CD4-positive, alpha-beta T cell (primary cell): ENCODE measurements at regions not wholly inside any gene's neighbourhood (a gene's known extent, or its start where the extent isn't known, plus 50 kb on each side); places are given as distances from the start of the nearest gene placed in this dataset.

Experiments used
- ATAC-seq: fragments of 200-7000 bp; cut with Tn5 transposase; one replicate; pipeline ENCODE4 v1.10.0; 2022; ENCODE audit warnings: mild to moderate bottlenecking; ENCODE audit not compliant: poor library complexity
- CTCF ChIA-PET: fragments of 350-600 bp; sonication (Branson Sonifier 250); formaldehyde crosslinking; loops from one replicate; lab custom pipeline; 2021; ENCODE audit warnings: antibody characterized with exemption, inconsistent platforms; lab: Charles Lee
- POLR2A ChIA-PET: fragments of 350-600 bp; sonication (Branson Sonifier 250); formaldehyde crosslinking; loops from one replicate; lab custom pipeline; 2021; ENCODE audit warnings: antibody characterized with exemption, inconsistent platforms; lab: Charles Lee
- DNase-seq, 14 experiments: peaks; one replicate each; pipeline ENCODE4 v3.0.0-alpha.2; 2013 to 2020; ENCODE audit warnings: mixed read lengths in 2 of 14
- H3K27ac ChIP-seq, 2 donors: one replicate each; pipeline versions ENCODE4 v1.5.1 to v1.7.0; 2013; ENCODE audit warnings: low read length in 2 of 2, low read depth in 1 of 2, mild to moderate bottlenecking in 1 of 2
- H3K27me3 ChIP-seq, 2 experiments: 1 replicate in 1 of 2; 2 replicates in 1 of 2; pipeline versions ENCODE4 v1.6.1 to v1.7.0; 2013; ENCODE audit warnings: low read length in 2 of 2, control low read depth in 1 of 2, mild to moderate bottlenecking in 1 of 2, moderate library complexity in 1 of 2; ENCODE audit not compliant: insufficient read depth in 2 of 2, control insufficient read depth in 1 of 2
- H3K36me3 ChIP-seq: one replicate; pipeline ENCODE4 v1.6.1; 2013; ENCODE audit warnings: low read length, control low read depth; ENCODE audit not compliant: insufficient read depth
- H3K4me1 ChIP-seq: one replicate; pipeline ENCODE4 v1.6.1; 2013; ENCODE audit warnings: low read length, control low read depth; ENCODE audit not compliant: insufficient read depth
- H3K4me3 ChIP-seq: one replicate; pipeline ENCODE4 v1.5.1; 2013; ENCODE audit warnings: mild to moderate bottlenecking, low read length, moderate library complexity
- H3K9me3 ChIP-seq, 2 experiments: 1 replicate in 1 of 2; 2 replicates in 1 of 2; pipeline versions ENCODE4 v1.6.1 to v1.7.0; 2013; ENCODE audit warnings: low read length in 2 of 2, mild to moderate bottlenecking in 2 of 2, control low read depth in 1 of 2, moderate library complexity in 1 of 2; ENCODE audit not compliant: control insufficient read depth in 1 of 2, insufficient read depth in 1 of 2
- H3K27ac Mint-ChIP-seq: one replicate; pipeline ENCODE4 v1.8.0; 2020; ENCODE audit warnings: mixed read lengths
- H3K27me3 Mint-ChIP-seq: one replicate; pipeline ENCODE4 v1.8.0; 2021; ENCODE audit warnings: mixed read lengths
- H3K36me3 Mint-ChIP-seq: one replicate; pipeline ENCODE4 v1.8.0; 2021; ENCODE audit warnings: low read depth, mixed read lengths
- H3K4me1 Mint-ChIP-seq: one replicate; pipeline ENCODE4 v1.8.0; 2021; ENCODE audit warnings: low read depth, mixed read lengths
- H3K4me3 Mint-ChIP-seq: one replicate; pipeline ENCODE4 v1.8.0; 2020; ENCODE audit warnings: mild to moderate bottlenecking, mixed read lengths
- H3K9me3 Mint-ChIP-seq: one replicate; pipeline ENCODE4 v1.8.0; 2020; ENCODE audit warnings: mixed read lengths
- intact Hi-C, 2 experiments: fragments of 100-400 bp; cut with DNase I in 1 of 2; cut with micrococcal nuclease in 1 of 2; formaldehyde crosslinking; loops; one replicate each; pipeline versions ENCODE4 v1.15.1 to v1.9.0; 2023 to 2025; cut with DNase I, micrococcal nuclease
- TF ChIP-seq, protein P1 (sequence below): fragments of 200-600 bp; IDR thresholded peaks from one replicate; pipeline ENCODE4 v1.8.0; 2022; ENCODE audit warnings: antibody characterized with exemption, mild to moderate bottlenecking

- ATAC-seq (no peak), DNase-seq (no peak)
- no peak overlapping the region for H3K4me3 ChIP-seq
- CTCF ChIA-PET, result no interaction called here
- Mint-ChIP-seq H3K4me3 (no peak overlapping the region), H3K27me3 (no peaks in the 10 kb centered on the region), H3K4me1 (no peaks in the 10 kb centered on the region), H3K27ac (no peak overlapping the region), H3K9me3 (no peaks in the 10 kb centered on the region), H3K36me3 (no peaks in the 10 kb centered on the region)
- POLR2A ChIA-PET, result no interaction called here
- H3K4me1 ChIP-seq, result no peaks in the 10 kb centered on the region
- TF ChIP-seq, protein P1, sequence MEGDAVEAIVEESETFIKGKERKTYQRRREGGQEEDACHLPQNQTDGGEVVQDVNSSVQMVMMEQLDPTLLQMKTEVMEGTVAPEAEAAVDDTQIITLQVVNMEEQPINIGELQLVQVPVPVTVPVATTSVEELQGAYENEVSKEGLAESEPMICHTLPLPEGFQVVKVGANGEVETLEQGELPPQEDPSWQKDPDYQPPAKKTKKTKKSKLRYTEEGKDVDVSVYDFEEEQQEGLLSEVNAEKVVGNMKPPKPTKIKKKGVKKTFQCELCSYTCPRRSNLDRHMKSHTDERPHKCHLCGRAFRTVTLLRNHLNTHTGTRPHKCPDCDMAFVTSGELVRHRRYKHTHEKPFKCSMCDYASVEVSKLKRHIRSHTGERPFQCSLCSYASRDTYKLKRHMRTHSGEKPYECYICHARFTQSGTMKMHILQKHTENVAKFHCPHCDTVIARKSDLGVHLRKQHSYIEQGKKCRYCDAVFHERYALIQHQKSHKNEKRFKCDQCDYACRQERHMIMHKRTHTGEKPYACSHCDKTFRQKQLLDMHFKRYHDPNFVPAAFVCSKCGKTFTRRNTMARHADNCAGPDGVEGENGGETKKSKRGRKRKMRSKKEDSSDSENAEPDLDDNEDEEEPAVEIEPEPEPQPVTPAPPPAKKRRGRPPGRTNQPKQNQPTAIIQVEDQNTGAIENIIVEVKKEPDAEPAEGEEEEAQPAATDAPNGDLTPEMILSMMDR, result no peak
- intact Hi-C loops, result no loop called here
- H3K27me3 ChIP-seq, result no peaks in the 10 kb centered on the region
- H3K9me3 ChIP-seq, result peaks cover 0 to 5% of the 10 kb centered on the region in 2 experiments
- H3K36me3 ChIP-seq, result no peaks in the 10 kb centered on the region
- H3K27ac ChIP-seq, result no peak overlapping the region
These were observed 725.1 kb upstream of the CHORDC1 start for GRCh38 chr11:90947930-90948329.

DNA sequence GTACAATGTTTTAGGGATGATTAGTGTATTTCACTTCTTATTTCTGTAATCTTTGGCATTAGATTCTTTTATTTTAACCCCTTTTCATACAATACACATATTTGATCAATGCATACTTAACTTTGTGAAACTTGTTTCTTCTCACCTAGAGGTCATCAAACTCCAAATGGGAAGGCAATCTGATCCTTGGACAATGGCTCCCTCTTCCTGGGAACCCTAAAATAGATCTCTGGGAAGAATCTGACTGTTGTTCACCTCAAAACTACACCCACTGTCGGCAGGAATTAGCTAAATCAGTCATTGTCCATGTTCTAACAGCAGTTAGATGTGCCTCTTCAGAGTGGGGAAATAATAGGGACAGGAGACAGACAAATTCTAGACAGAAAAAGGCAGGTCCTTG, 707.4 kb upstream of the CHORDC1 start:
- no peaks in the 10 kb centered on the region for H3K4me1 Mint-ChIP-seq
- no peaks in the 10 kb centered on the region for H3K36me3 Mint-ChIP-seq
- Histone ChIP-seq H3K36me3 (no peaks in the 10 kb centered on the region), H3K27me3 (no peaks in the 10 kb centered on the region), H3K27ac (no peak overlapping the region), H3K9me3 (peaks cover 3 to 6% of the 10 kb centered on the region in 2 experiments), H3K4me1 (no peaks in the 10 kb centered on the region), H3K4me3 (no peak overlapping the region)
- ChIA-PET POLR2A (no interaction called here), CTCF (no interaction called here)
- TF ChIP-seq, protein P1, result no peak
- intact Hi-C loops, result no loop called here
- no peak for ATAC-seq
- DNase-seq, result no peak
- no peak overlapping the region for H3K27ac Mint-ChIP-seq
- no peak overlapping the region for H3K4me3 Mint-ChIP-seq
- no peaks in the 10 kb centered on the region for H3K27me3 Mint-ChIP-seq
- H3K9me3 Mint-ChIP-seq, result peaks cover 2% of the 10 kb centered on the region

DNA sequence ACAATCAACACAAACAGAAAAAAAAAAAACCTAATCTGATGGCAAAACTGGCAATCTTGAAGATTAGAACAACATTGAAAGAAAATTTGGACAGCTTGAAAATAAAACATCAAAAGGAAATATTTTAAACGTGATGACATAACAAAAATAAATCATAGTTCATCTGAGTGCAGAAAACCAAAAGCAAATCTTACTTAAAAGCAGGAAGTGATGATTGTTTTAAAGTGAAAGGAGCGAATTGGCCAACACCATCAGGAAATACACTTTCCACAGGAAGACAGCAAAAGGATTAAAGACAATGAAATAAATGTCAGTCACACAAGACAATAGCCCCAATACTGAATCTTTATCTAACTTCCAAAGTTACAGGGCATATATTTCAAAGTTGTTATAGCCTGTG, 696.5 kb upstream of the CHORDC1 start:
- intact Hi-C loops, result no loop called here
- TF ChIP-seq, protein P1, result no peak
- H3K27me3 ChIP-seq, result no peaks in the 10 kb centered on the region
- no peaks in the 10 kb centered on the region for H3K4me1 ChIP-seq
- H3K9me3 Mint-ChIP-seq, result no peaks in the 10 kb centered on the region
- no peak overlapping the region for H3K27ac Mint-ChIP-seq
- no peaks in the 10 kb centered on the region for H3K27me3 Mint-ChIP-seq
- H3K36me3 ChIP-seq, result no peaks in the 10 kb centered on the region
- H3K9me3 ChIP-seq, result peaks cover 0 to 6% of the 10 kb centered on the region in 2 experiments
- H3K27ac ChIP-seq, result no peak overlapping the region
- H3K4me3 ChIP-seq, result no peak overlapping the region
- H3K4me1 Mint-ChIP-seq, result no peaks in the 10 kb centered on the region
- no peak for DNase-seq
- H3K36me3 Mint-ChIP-seq, result no peaks in the 10 kb centered on the region
- ChIA-PET CTCF (no interaction called here), POLR2A (no interaction called here)
- no peak for ATAC-seq
- no peak overlapping the region for H3K4me3 Mint-ChIP-seq
